Keratinocyte (primary cell): ENCODE measurements at regions not wholly inside any gene's neighbourhood (a gene's known extent, or its start where the extent isn't known, plus 50 kb on each side); places are given as distances from the start of the nearest gene placed in this dataset.
"Not testable (repeated sequence)": the region's sequence is repeated elsewhere in the genome, so short reads cannot be mapped to it uniquely, and the experiment has no call there.

Experiments
- DNase-seq: peaks from one replicate; pipeline ENCODE4 v3.0.0-alpha.2; 2011; ENCODE audit warnings: low read depth, missing footprints, low spot score
- FAIRE-seq: peaks from 2 replicates; lab custom pipeline; 2011; peaks lifted over from hg19 to GRCh38; lab: Jason Lieb, UNC
- H2AFZ ChIP-seq: 2 replicates; pipeline ENCODE4 v1.6.0; 2012; ENCODE audit warnings: low read length, control low read depth, inconsistent platforms; ENCODE audit not compliant: control insufficient read depth
- H3K27ac ChIP-seq: 2 replicates; pipeline ENCODE4 v1.5.1; 2011; ENCODE audit warnings: low read length; ENCODE audit not compliant: control insufficient read depth, insufficient read depth
- H3K27me3 ChIP-seq: 3 replicates; pipeline ENCODE4 v1.6.0; 2011; ENCODE audit warnings: low read length; ENCODE audit not compliant: control insufficient read depth, insufficient read depth; ENCODE audit errors: extremely low read depth
- H3K36me3 ChIP-seq, 2 experiments: 2 replicates in 1 of 2; 3 replicates in 1 of 2; pipeline ENCODE4 v1.5.1; 2011; ENCODE audit warnings: low read length in 2 of 2, mild to moderate bottlenecking in 1 of 2; ENCODE audit not compliant: control insufficient read depth in 2 of 2, insufficient read depth in 2 of 2; ENCODE audit errors: extremely low read depth in 1 of 2
- H3K4me1 ChIP-seq: 3 replicates; pipeline ENCODE4 v1.5.1; 2011; ENCODE audit warnings: low read length; ENCODE audit not compliant: control insufficient read depth, insufficient read depth; ENCODE audit errors: extremely low read depth
- H3K4me2 ChIP-seq: 3 replicates; pipeline ENCODE4 v1.6.0; 2011; ENCODE audit warnings: low read depth, low read length; ENCODE audit not compliant: control insufficient read depth, insufficient read depth; ENCODE audit errors: extremely low read depth
- H3K4me3 ChIP-seq, 3 experiments: fragments of 200-600 bp in 1 of 3; sonication (generic) in 1 of 3; 2 replicates in 2 of 3; 3 replicates in 1 of 3; pipeline ENCODE4 v1.5.1; 2011 to 2016; ENCODE audit warnings: low read length in 3 of 3, mild to moderate bottlenecking in 3 of 3, control low read depth in 2 of 3, inconsistent platforms in 1 of 3, low read depth in 1 of 3, mixed read lengths in 1 of 3, mixed run types in 1 of 3, moderate library complexity in 1 of 3; ENCODE audit not compliant: control insufficient read depth in 2 of 3, insufficient read depth in 2 of 3; ENCODE audit errors: extremely low read depth in 1 of 3
- H3K79me2 ChIP-seq: 2 replicates; pipeline ENCODE4 v1.6.0; 2012; ENCODE audit warnings: low read length; ENCODE audit not compliant: control insufficient read depth, insufficient read depth
- H3K9ac ChIP-seq: 3 replicates; pipeline ENCODE4 v1.6.0; 2011; ENCODE audit warnings: low read length; ENCODE audit not compliant: control insufficient read depth, insufficient read depth; ENCODE audit errors: extremely low read depth
- H3K9me1 ChIP-seq: 3 replicates; pipeline ENCODE4 v1.6.0; 2011; ENCODE audit warnings: low read length; ENCODE audit not compliant: control insufficient read depth, insufficient read depth; ENCODE audit errors: extremely low read depth
- H3K9me3 ChIP-seq: 2 replicates; pipeline ENCODE4 v1.5.1; 2012; ENCODE audit warnings: low read depth, low read length; ENCODE audit not compliant: control insufficient read depth
- H4K20me1 ChIP-seq: 3 replicates; pipeline ENCODE4 v1.6.0; 2011; ENCODE audit warnings: low read length; ENCODE audit not compliant: control insufficient read depth, insufficient read depth; ENCODE audit errors: extremely low read depth
- CTCF ChIP-seq, 3 experiments: IDR thresholded peaks in 1 of 3; conservative IDR thresholded peaks in 1 of 3; optimal IDR thresholded peaks in 1 of 3; 2 replicates in 2 of 3; 3 replicates in 1 of 3; pipeline versions ENCODE3 to v1.5.1; 2011; ENCODE audit warnings: low read length in 3 of 3, mild to moderate bottlenecking in 3 of 3, moderate library complexity in 2 of 3, control low read depth in 1 of 3, inconsistent platforms in 1 of 3; ENCODE audit not compliant: insufficient read depth in 2 of 3; ENCODE audit errors: extremely low read depth in 1 of 3
- EZH2 ChIP-seq: IDR thresholded peaks from one replicate; pipeline ENCODE4 v1.6.1; 2012; ENCODE audit warnings: inconsistent platforms, mild to moderate bottlenecking, low read length, moderate library complexity
- dilution Hi-C: fragments of 300-500 bp; cut with MboI; formaldehyde crosslinking; loops from one replicate; pipeline ENCODE4 v1.7.0; 2020; ENCODE audit warnings: low sequenced_read_pairs; ENCODE audit not compliant: extremely low pct_ligation_motif_present

- Histone ChIP-seq H2AFZ (no peak overlapping the region), H3K4me2 (no peak overlapping the region), H3K9me3 (no peaks in the 10 kb centered on the region), H3K9me1 (no peaks in the 10 kb centered on the region), H3K36me3 (no peaks in the 10 kb centered on the region), H3K27me3 (no peaks in the 10 kb centered on the region), H4K20me1 (no peaks in the 10 kb centered on the region), H3K4me1 (no peaks in the 10 kb centered on the region), H3K27ac (no peak overlapping the region), H3K4me3 (no peak overlapping the region), H3K9ac (no peak overlapping the region), H3K79me2 (no peaks in the 10 kb centered on the region)
- TF ChIP-seq CTCF (optimal IDR thresholded peaks at IDR 0.05 in 1 of 3, IDR thresholded peaks at IDR 0.05 in 1 of 3, conservative IDR thresholded peaks at IDR 0.05 in 1 of 3; ENCODE audit: extremely low read depth in 1 of 3, insufficient read depth in 2 of 3, low read length in 3 of 3): no peak
- TF ChIP-seq EZH2: no peak
- dilution Hi-C loops: no loop called here
- FAIRE-seq (no peak), DNase-seq (no peak)
These were observed 197.3 kb upstream of the SHH start for GRCh38 chr7:156009569-156009968.

- H3K4me1 ChIP-seq, H4K20me1 ChIP-seq, H3K9me1 ChIP-seq, H3K27ac ChIP-seq, H3K4me3 ChIP-seq, H3K79me2 ChIP-seq, H3K9me3 ChIP-seq, H3K9ac ChIP-seq, H2AFZ ChIP-seq, H3K36me3 ChIP-seq, H3K4me2 ChIP-seq, DNase-seq, H3K27me3 ChIP-seq, dilution Hi-C loops, FAIRE-seq: not testable (repeated sequence)
These were observed 194.6 kb upstream of the SHH start for GRCh38 chr7:156006876-156007275.

- Histone ChIP-seq H3K4me3 (no peak overlapping the region), H3K79me2 (no peaks in the 10 kb centered on the region), H3K36me3 (no peaks in the 10 kb centered on the region), H3K27ac (no peak overlapping the region), H3K27me3 (no peaks in the 10 kb centered on the region), H3K9ac (no peak overlapping the region), H3K4me2 (no peak overlapping the region), H3K9me1 (no peaks in the 10 kb centered on the region), H4K20me1 (no peaks in the 10 kb centered on the region), H2AFZ (no peak overlapping the region), H3K4me1 (no peaks in the 10 kb centered on the region), H3K9me3 (no peaks in the 10 kb centered on the region)
- DNase-seq (no peak), FAIRE-seq (no peak)
- dilution Hi-C loops: no loop called here
- TF ChIP-seq EZH2 (no peak), CTCF (optimal IDR thresholded peaks at IDR 0.05 in 1 of 3, IDR thresholded peaks at IDR 0.05 in 1 of 3, conservative IDR thresholded peaks at IDR 0.05 in 1 of 3; ENCODE audit: extremely low read depth in 1 of 3, insufficient read depth in 2 of 3, low read length in 3 of 3) (no peak)
These were observed 193.8 kb upstream of the SHH start for GRCh38 chr7:156006024-156006423.
